Skin of body (tissue), 1 donor: ENCODE measurements at regions not wholly inside any gene's neighbourhood (a gene's known extent, or its start where the extent isn't known, plus 50 kb on each side); places are given as distances from the start of the nearest gene placed in this dataset.
"Not testable (repeated sequence)": the region's sequence is repeated elsewhere in the genome, so short reads cannot be mapped to it uniquely, and the experiment has no call there.

Source experiments
- DNase-seq: peaks from one replicate; lab custom pipeline; 2025; lab: John Stamatoyannopoulos, UW

GRCh38 chr6:20263059-20263458 is 50.8 kb upstream of the MBOAT1 start:
- DNase-seq: no peak

DNA sequence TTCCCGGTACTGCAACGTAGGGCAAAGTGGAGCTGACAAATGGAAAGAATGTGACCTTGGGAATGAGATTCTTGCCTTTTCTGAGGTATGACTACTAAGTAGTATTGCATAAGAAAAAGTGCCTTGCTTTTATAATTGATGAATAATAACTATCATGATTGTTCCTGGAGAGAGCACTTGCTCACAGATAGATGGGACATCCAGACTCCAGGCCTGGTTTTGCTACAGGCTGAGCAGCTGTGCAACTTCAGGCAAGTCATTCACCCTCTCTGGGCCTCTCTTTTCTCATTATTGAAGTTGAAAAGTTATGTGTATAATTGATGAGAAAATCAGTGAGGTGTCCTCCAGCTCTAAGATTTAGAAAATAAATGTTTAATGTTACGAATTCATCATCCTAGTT is 53.6 kb upstream of the MBOAT1 start:
- no peak for DNase-seq

- no peak for DNase-seq
These were observed 54.8 kb upstream of the MBOAT1 start for GRCh38 chr6:20266851-20267608.

- DNase-seq: no peak
These were observed 56.9 kb upstream of the MBOAT1 start for GRCh38 chr6:20269181-20269580.

DNA sequence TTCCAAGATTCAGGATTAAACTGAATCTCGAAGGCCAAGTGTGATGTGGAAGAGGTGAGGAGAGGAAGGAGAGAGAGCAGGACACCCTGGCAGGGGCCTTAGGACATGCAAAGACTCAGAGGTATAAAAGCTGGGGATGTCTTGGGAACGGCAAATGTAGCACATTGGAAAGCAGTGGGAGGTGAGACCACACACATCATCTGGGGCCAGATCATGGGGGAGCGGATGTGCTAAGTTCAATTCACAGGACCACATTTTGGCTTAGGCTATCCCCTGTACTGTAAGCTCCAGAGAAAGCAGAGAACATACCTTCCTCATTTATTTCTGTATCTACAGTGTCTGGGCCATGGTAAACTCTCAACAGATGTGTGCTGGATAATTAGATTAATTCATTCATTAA is 59.5 kb upstream of the MBOAT1 start:
- no peak for DNase-seq

DNA sequence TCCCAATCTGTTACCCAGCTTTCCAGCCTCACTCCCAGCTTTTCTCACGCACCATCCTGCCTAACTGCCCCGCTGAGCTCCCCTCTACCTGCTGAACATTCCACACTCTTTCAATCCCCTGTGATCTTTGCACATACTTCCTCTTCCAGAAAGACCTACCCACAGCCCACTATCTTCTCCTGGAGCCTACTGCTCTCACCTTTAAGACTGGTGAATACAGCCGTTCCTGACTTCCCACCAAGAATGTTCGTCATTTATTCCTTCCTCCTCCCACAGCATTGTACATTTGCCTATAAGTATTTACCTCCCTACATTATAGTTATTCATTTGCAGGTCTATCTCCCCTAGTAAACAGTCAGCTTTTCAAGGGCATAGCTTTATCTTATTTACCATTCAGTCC is 61.9 kb upstream of the MBOAT1 start:
- no peak for DNase-seq

- DNase-seq: not testable (repeated sequence)
These were observed 63.6 kb upstream of the MBOAT1 start for GRCh38 chr6:20275837-20276236.

DNA sequence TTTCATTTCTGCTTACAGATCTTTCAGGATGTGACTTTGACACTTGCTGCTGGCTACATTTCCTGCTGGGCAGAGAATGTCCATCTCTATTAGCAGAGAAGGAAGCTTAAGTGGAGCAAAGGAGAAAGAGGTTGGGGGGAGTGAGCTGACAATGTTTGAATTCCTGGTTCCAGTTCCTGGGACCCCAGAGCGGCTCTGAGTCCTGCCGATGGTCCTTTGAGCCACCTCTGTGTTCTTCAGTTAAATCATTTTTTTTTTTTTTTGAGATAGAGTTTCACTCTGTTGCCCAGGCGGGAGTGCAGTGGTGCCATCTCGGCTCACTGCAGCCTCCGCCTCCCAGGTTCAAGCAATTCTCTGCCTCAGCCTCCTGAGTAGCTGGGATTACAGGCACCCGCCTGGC is 65.5 kb upstream of the MBOAT1 start:
- not testable (repeated sequence) for DNase-seq

DNA sequence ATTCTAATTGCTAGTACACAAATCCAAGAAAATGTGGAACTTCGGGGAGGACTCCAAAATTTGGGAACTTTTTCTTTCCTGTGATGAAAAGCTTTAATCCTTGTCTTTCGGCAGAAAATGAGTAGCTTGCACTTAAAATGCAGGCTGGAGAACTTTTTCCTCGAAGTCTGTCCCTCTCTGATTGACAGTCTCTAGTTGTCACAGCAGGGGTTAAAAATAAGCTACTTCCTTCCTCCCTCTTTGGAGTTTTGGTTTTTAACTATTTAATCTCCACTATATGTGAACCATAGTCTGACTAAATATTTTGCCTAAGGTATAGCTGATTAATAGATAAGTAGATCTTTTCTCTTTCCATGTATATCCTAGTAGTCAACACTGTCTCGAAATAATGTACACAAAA is 66.8 kb upstream of the MBOAT1 start:
- DNase-seq: no peak

- DNase-seq: no peak
These were observed 67.5 kb upstream of the MBOAT1 start for GRCh38 chr6:20279608-20280287.

GRCh38 chr6:20280288-20280621 is 68.0 kb upstream of the MBOAT1 start:
- no peak for DNase-seq

GRCh38 chr6:20284672-20285071 is 72.4 kb upstream of the MBOAT1 start:
- DNase-seq: no peak

DNA sequence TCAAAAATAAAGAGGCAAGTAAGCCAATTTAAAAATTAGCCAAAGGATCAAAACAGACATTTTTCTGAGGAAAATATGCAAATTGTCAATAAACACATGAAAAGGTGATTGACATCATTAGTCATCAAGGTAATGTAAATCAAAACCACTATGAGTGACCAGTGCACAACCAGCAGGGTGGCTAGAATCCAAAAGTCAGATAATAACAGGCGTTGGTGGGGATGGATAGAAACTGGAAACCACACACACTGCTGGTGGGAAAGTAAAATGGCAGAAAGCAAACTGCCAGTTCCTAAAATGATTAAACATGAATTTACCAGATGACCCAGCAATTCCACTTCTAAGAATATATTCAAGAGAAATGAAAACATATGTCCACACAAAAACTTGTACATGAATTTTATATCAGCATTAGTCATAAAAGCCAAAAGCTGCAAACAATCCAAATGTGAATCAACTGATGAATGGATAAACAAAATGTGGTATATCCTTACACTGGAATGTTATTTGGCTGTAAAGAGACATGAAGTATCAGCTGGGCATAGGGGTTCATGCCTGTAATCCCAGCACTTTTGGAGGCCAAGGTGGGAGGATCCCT is 74.8 kb upstream of the MBOAT1 start:
- no peak for DNase-seq

GRCh38 chr6:20291764-20292580 is 79.7 kb upstream of the MBOAT1 start:
- peak; percentile 53 for DNase-seq

GRCh38 chr6:20292905-20293304 is 80.6 kb upstream of the MBOAT1 start:
- no peak for DNase-seq

DNA sequence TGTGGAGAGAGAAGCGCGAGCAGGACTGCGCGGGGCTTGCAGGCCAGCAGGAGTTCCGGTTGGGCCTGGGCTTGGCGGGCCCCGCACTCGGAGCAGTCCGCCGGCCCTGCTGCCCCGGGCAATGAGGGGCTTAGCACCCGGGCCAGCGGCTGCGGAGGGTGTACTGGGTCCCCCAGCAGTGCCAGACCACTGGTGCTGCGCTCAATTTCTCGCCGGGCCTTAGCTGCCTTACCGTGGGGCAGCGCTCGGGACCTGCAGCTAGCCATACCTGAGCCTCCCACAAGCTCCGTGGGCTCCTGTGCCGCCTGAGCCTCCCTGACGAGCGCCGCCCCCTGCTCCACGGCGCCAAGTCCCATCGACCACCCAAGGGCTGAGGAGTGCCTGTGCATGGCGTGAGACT is 89.0 kb upstream of the MBOAT1 start:
- no peak for DNase-seq

DNA sequence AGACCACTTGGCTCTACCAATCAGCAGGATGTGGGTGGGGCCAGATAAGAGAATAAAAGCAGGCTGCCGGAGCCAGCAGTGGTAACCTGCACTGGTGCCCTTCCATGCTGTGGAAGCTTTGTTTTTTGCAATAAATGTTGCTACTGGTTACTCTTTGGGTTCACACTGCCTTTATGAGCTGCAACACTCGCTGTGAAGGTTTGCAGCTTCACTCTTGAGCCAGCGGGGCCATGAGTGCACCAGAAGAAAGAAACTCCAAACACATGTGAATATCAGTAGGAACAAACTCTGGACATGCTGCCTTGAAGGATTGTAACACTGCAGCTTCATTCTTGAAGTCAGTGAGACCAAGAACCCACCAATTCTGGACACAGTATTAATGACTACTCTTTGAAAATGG is 89.9 kb upstream of the MBOAT1 start:
- DNase-seq: no peak

DNA sequence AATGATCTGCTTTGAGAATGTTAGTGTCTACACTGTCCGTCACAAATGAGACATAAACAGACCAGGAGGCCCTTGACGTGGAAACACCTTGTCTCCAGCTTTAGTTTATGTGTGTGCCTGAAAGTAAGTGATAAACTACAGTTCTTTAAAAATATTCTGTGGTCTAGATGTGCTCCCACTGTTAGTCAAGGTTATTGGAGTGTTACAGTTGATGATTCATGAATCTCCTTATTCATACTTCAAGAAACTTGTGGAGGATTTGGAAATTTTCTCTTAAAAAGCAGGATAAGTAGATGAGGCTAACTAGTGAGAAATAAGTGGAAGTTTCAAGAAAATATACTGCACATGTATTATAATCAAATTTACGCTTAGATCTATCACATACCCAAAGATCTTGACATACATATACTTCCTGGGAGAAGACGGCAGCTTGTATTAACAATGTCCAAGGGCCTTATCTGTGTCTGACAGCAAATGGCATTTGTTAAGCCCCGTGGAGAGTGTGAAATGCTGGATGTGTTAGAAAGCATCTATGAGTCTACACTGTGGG is 90.5 kb upstream of the MBOAT1 start:
- no peak for DNase-seq

DNA sequence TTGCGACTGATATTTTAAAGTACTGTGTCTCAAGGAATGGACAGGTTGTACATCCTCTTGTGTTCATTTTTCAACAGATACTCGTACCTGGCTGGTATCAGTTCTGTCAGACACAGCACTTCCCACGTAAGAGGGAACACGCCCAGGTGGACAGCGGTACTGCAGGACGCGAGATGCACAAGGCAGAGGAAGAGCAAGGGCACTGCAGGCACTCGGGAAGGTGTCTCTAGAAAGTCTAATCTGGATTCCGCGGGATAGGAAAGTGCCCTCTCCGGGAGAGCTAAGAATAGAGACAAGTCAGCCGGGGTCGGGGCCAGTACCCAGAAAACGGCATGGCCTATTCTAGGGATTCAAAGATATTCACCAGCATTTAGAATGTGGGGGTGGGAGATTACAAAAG is 94.2 kb upstream of the MBOAT1 start:
- no peak for DNase-seq

- DNase-seq: no peak
These were observed 92.5 kb upstream of the E2F3 start for GRCh38 chr6:20309186-20309585.

DNA sequence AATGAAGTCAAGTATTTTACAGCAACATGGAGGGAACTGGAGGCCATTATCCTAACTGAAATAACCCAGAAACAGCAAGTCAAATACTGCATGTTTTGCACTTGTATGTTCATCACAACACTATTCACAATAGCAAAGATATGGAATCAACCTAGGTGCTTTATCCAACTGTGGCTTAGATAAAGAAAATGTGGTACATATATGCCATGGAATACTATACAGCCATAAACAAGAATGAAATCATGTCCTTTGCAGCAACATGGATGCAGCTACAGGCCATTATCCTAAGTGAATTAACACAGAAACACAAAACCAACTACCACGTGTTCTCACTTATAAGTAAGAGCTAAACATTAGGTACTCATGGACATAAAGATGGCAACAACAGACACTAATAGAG is 91.5 kb upstream of the E2F3 start:
- no peak for DNase-seq

- DNase-seq: no peak
These were observed 89.1 kb upstream of the E2F3 start for GRCh38 chr6:20312606-20313005.
